H1 (cell line): ENCODE measurements at regions not wholly inside any gene's neighbourhood (a gene's known extent, or its start where the extent isn't known, plus 50 kb on each side); places are given as distances from the start of the nearest gene placed in this dataset.

ENCODE experiments used
- ASH2L ChIP-seq: fragments of 200-600, 300-600 bp; sonication (generic); IDR thresholded peaks from one replicate; pipeline ENCODE4 v1.7.1; 2017; ENCODE audit warnings: low read length
- YY1 ChIP-seq: IDR thresholded peaks from 2 replicates; pipeline ENCODE4 v1.6.1; 2011; ENCODE audit warnings: low read depth, mild to moderate bottlenecking, low read length

DNA sequence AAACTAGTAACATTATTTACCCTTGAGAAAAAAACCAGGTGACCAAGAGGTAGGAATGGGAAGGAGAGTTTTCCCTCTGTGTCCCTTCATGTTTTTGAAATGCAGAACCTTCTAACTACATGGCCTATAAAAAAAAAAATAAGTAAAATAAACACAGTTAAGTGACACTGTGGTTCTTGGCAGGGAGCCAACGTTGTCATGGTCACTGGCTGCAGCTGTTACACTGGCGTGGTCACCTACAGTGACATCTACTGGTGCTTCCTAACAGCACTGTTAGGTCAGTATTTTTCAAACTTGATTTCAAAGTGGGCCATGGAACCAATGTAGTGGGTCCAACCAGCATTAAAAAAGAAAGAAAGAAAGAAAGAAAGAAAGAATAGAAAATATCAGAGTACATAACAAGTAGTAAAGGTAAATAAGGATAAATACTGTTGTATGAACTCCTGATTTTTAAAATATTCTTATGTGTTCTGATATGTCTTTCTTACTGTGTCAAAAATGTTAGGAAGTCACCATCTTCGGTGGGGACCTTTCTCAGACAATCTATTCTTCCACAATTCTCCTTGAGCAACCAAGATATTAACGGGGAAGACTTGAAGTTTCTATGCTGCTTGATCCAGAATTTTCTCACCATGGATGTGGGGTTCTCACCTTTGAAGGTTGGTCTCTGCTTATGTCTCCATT is 59.1 kb upstream of the PJA2 start (continued):
- no peak for TF ChIP-seq ASH2L
- TF ChIP-seq YY1, result no peak
- TF ChIP-seq, all 59 proteins: peak for 3
